ENCODE measurements at regions not wholly inside any gene's neighbourhood (a gene's known extent, or its start where the extent isn't known, plus 50 kb on each side); places are given as distances from the start of the nearest gene placed in this dataset.
"Not testable (repeated sequence)": the region's sequence is repeated elsewhere in the genome, so short reads cannot be mapped to it uniquely, and the experiment has no call there.

DNA sequence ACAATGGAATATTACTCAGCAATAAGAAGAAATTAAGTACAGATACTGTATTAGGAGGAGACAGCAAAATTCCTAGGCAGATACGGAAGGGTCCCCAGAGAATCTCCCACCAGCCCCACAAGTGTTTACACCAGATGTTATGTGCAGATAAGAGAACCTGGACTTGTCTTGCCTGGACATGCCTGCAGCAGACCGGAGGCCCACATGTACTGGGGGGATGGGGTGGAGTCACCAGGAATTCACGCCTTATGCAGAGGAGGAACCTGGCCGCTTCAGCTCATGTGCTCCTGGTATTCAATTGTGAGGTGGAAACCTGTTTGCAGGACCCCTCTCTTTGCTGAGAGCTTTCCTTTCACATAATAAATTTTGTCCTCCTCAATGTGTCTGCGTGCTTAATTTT, 586.3 kb upstream of the DEFB115 start:
- DNase-seq: not testable (repeated sequence)

DNA sequence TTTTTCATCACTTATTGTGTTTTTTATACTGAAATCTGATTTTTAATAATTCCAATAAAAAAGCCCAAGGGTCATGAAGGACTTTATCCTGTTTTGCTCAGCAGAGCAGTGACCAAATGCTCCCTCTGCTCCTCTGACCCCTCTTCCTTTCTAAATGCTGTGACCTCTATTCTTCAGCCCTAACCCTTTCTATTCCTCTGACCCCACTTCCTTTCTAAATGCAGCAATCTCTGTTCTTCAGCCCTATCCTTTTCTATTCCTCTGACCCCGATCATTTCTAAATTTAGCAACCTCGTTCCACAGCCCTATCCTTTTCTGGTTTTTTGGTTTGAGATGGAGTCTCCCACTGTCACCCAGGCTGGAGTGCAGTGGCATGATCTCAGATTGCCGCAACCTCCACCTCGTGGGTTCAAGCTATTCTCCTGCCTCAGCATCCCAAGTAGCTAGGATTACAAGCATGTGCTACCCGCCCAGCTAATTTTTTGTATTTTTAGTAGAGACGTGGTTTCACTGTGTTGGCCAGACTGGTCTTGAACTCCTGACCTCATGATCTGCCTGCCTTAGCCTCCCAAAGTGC, 581.4 kb upstream of the DEFB115 start:
- DNase-seq: not testable (repeated sequence)

- DNase-seq: not testable (repeated sequence)
These were observed 575.2 kb upstream of the DEFB115 start for GRCh38 chr20:30682236-30682635.

DNA sequence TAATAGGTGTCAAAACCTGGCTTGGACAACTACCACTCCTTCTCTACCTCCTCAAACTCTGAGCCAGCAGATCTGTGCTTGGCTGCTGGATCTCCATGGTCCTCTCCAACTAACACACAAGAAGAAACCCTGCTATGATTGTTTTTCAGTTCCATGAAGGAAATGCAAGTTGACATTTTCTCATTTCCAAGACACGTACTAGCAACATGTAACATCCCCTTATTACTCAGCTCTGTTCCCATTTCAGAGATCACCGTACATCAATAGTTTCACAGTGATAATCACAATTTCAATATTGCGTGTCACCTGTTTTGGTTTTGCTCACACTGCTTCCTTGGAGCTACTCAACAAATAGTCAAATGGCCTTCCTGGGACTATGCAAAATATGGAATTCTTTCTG, 544.6 kb upstream of the DEFB115 start:
- not testable (repeated sequence) for DNase-seq

GRCh38 chr20:30719415-30720199, 537.9 kb upstream of the DEFB115 start:
- DNase-seq: not testable (repeated sequence)

DNA sequence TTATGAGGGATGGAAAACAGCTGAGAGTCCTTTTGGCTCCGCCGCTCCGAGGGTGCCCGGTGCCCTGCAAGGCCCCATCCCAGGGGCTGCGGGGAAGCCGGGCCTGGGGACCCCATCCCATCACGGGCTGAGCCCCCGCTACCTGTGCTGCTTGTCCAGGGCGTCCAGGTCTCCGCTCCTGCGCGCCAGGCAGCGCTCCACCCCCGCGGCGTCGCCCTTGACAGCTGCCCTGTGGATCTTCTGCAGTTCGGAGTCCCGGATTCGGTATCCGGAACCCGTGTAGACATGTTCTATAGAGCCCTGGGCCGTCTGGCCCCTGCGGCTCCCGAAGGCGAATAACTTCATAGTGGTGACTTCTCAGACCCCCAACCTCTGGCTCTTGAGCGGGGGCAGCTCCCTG, 534.0 kb upstream of the DEFB115 start:
- not testable (repeated sequence) for DNase-seq

- DNase-seq: peak; percentile 4
These were observed 533.4 kb upstream of the DEFB115 start for GRCh38 chr20:30723934-30724687.

GRCh38 chr20:30724688-30725074, 532.8 kb upstream of the DEFB115 start:
- not testable (repeated sequence) for DNase-seq

DNA sequence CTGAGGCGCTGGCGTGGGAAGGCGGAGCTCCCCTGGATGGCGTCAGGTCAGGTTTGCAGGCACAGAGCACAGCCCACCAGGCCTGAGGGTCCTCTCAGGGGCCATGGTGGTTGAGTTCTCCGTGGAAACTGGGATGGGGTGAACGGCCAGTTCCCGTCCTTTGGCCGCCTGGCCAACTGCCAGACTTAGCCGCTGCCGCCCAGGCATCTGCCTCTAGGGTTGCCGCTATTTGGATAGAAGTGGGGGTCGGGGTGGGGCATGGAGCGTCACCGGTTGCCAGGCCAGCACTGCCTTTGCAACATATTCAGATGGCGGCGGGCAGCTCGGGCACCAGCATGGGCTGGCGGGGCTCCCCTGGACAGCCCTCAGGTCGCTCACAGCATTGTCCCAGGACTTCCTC, 532.3 kb upstream of the DEFB115 start:
- DNase-seq: not testable (repeated sequence)

GRCh38 chr20:30728271-30728885, 529.1 kb upstream of the DEFB115 start:
- DNase-seq: not testable (repeated sequence)
